ENCODE measurements at regions not wholly inside any gene's neighbourhood (a gene's known extent, or its start where the extent isn't known, plus 50 kb on each side); places are given as distances from the start of the nearest gene placed in this dataset.

DNA sequence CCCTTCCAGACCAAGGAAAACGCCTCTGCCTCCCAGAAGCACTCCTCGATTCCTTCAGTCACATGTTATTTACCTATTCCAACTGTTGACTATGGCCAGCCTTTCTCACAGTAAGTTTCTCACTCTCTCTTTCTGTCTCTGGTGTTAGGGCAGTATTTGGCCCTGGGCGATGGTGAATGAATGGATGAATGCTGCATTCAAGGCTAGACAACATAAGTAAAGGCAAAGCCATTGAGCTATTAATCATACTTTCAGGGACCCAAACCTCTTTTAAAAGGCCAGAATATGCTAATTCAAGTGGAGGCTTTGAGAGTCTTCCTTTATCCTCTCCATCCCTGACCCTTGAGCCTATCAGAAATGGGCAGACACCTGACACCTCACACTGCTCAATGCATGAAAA is 78.5 kb downstream of the SEC61B start:
- DNase-seq = no peak

DNA sequence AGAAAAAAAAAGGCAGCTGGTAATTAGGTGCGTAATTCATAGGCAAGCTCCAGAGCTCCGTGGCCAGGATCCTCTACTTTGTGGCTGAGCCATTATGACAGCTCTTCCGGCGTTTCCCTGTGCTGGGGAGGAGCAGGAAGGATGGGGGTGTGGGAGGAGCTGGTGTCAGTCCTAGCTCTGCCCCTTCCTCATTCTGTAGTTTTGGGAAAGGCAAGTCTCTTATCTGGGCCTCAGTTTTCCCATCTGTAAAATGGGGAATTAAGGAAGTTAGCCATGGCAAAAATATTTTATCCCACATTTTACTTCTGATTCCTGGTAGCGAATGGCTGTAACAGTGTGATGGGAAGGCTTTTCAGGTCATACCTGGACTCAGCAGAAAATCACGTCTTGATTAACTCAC is 81.1 kb downstream of the SEC61B start:
- intact Hi-C loops (cut with DNase I) = no loop called here
- Histone ChIP-seq H3K27me3 (ENCODE audit: control insufficient read depth, insufficient read depth, low read length) (no peaks in the 10 kb centered on the region), H3K36me3 (ENCODE audit: control insufficient read depth in 2 of 3, insufficient read depth in 3 of 3, low read length in 3 of 3) (no peaks in the 10 kb centered on the region), H3K4me1 (ENCODE audit: control insufficient read depth in 2 of 3, insufficient read depth in 2 of 3, low read depth in 1 of 3, low read length in 3 of 3) (peaks cover 0 to 6% (median 0%) of the 10 kb centered on the region in 3 donors), H3K9ac (ENCODE audit: low read length in 3 of 3) (no peak overlapping the region), H3K4me3 (ENCODE audit: low read length in 3 of 3) (no peak overlapping the region), H3K27ac (ENCODE audit: low read depth in 2 of 2, low read length in 2 of 2) (no peak overlapping the region), H3K9me3 (ENCODE audit: control insufficient read depth in 2 of 3, insufficient read depth in 1 of 3, low read length in 3 of 3) (no peaks in the 10 kb centered on the region)
- FAIRE-seq = no peak
- no peak for TF ChIP-seq CTCF (IDR thresholded peaks at IDR 0.05; ENCODE audit: borderline replicate concordance, extremely low read depth, insufficient read depth)
- DNase-seq = no peak

More for the DNA sequence above, 78.5 kb downstream of the SEC61B start:
- no peak overlapping the region for H3K9ac ChIP-seq (ENCODE audit: low read length in 3 of 3)
- H3K4me3 ChIP-seq (ENCODE audit: low read length in 3 of 3) = no peak overlapping the region
- H3K36me3 ChIP-seq (ENCODE audit: control insufficient read depth in 2 of 3, insufficient read depth in 3 of 3, low read length in 3 of 3) = no peaks in the 10 kb centered on the region
- no peak overlapping the region for H3K27ac ChIP-seq (ENCODE audit: low read depth in 2 of 2, low read length in 2 of 2)
- no peaks in the 10 kb centered on the region for H3K9me3 ChIP-seq (ENCODE audit: control insufficient read depth in 2 of 3, insufficient read depth in 1 of 3, low read length in 3 of 3)
- no peaks in the 10 kb centered on the region for H3K27me3 ChIP-seq (ENCODE audit: control insufficient read depth, insufficient read depth, low read length)
- TF ChIP-seq CTCF (IDR thresholded peaks at IDR 0.05; ENCODE audit: borderline replicate concordance, extremely low read depth, insufficient read depth) = no peak
- FAIRE-seq = no peak
- intact Hi-C loops (cut with DNase I) = no loop called here
- H3K4me1 ChIP-seq (ENCODE audit: control insufficient read depth in 2 of 3, insufficient read depth in 2 of 3, low read depth in 1 of 3, low read length in 3 of 3) = no peaks in the 10 kb centered on the region

- Histone ChIP-seq H3K27ac (ENCODE audit: low read depth in 2 of 2, low read length in 2 of 2) (no peak overlapping the region), H3K4me1 (ENCODE audit: control insufficient read depth in 2 of 3, insufficient read depth in 2 of 3, low read depth in 1 of 3, low read length in 3 of 3) (peaks cover 0 to 6% (median 0%) of the 10 kb centered on the region in 3 donors), H3K36me3 (ENCODE audit: control insufficient read depth in 2 of 3, insufficient read depth in 3 of 3, low read length in 3 of 3) (no peaks in the 10 kb centered on the region), H3K4me3 (ENCODE audit: low read length in 3 of 3) (no peak overlapping the region), H3K27me3 (ENCODE audit: control insufficient read depth, insufficient read depth, low read length) (no peaks in the 10 kb centered on the region), H3K9me3 (ENCODE audit: control insufficient read depth in 2 of 3, insufficient read depth in 1 of 3, low read length in 3 of 3) (no peaks in the 10 kb centered on the region), H3K9ac (ENCODE audit: low read length in 3 of 3) (no peak overlapping the region)
- FAIRE-seq = no peak
- TF ChIP-seq CTCF (IDR thresholded peaks at IDR 0.05; ENCODE audit: borderline replicate concordance, extremely low read depth, insufficient read depth) = no peak
- no peak for DNase-seq
- intact Hi-C loops (cut with DNase I) = no loop called here
These were observed 83.0 kb downstream of the SEC61B start for GRCh38 chr9:99305124-99305523.

All from kidney (tissue), 13 donors.